H1 (cell line): ENCODE measurements at regions not wholly inside any gene's neighbourhood (a gene's known extent, or its start where the extent isn't known, plus 50 kb on each side); places are given as distances from the start of the nearest gene placed in this dataset.

Source experiments
- CTCF ChIA-PET: fragments of 300-600 bp; sonication (Branson Sonifier 250); formaldehyde crosslinking; loops from one replicate; lab custom pipeline; 2021; ENCODE audit not compliant: partially characterized antibody; lab: Charles Lee
- POLR2A ChIA-PET: fragments of 300-600 bp; sonication (Branson Sonifier 250); formaldehyde crosslinking; loops from one replicate; lab custom pipeline; 2021; ENCODE audit warnings: inconsistent platforms; ENCODE audit not compliant: partially characterized antibody; lab: Charles Lee
- DNase-seq, 2 experiments: peaks; one replicate each; pipeline versions ENCODE4 v3.0.0 to v3.0.0-alpha.2; 2010 to 2022; ENCODE audit warnings: low spot score in 2 of 2, low read depth in 1 of 2, mixed read lengths in 1 of 2
- FAIRE-seq: peaks from 2 replicates; lab custom pipeline; 2011; peaks lifted over from hg19 to GRCh38; lab: Jason Lieb, UNC
- H2AFZ ChIP-seq: 2 replicates; pipeline ENCODE4 v1.8.1; 2012; ENCODE audit warnings: low read length, inconsistent platforms
- H2AK5ac ChIP-seq: 2 replicates; pipeline ENCODE4 v1.6.1; 2013; ENCODE audit warnings: low read depth, low read length
- H2BK120ac ChIP-seq: replicated peaks from 2 replicates; pipeline ENCODE3; 2013; ENCODE audit warnings: low read depth, low read length, inconsistent platforms
- H2BK12ac ChIP-seq: 2 replicates; pipeline ENCODE4 v1.6.1; 2013; ENCODE audit warnings: low read depth, low read length
- H2BK15ac ChIP-seq: 2 replicates; pipeline ENCODE4 v1.6.1; 2013; ENCODE audit warnings: low read length
- H2BK20ac ChIP-seq: 2 replicates; pipeline ENCODE4 v1.6.1; 2013; ENCODE audit warnings: low read length
- H2BK5ac ChIP-seq: 2 replicates; pipeline ENCODE4 v1.6.1; 2013; ENCODE audit warnings: low read depth, low read length
- H3K14ac ChIP-seq: 2 replicates; pipeline ENCODE4 v1.6.1; 2013; ENCODE audit warnings: inconsistent platforms; ENCODE audit not compliant: insufficient read length
- H3K18ac ChIP-seq: 2 replicates; pipeline ENCODE4 v1.6.1; 2013; ENCODE audit warnings: low read length; ENCODE audit errors: extremely low read depth
- H3K23ac ChIP-seq: 2 replicates; pipeline ENCODE4 v1.6.1; 2013; ENCODE audit warnings: inconsistent platforms; ENCODE audit not compliant: insufficient read length
- H3K23me2 ChIP-seq: 2 replicates; pipeline ENCODE4 v1.6.1; 2013; ENCODE audit warnings: low read depth, low read length
- H3K27ac ChIP-seq: 2 replicates; pipeline ENCODE4 v1.6.1; 2011; ENCODE audit warnings: low read depth, low read length, inconsistent platforms
- H3K27me3 ChIP-seq, 4 experiments: replicated peaks in 1 of 4; 1 replicate in 1 of 4; 2 replicates in 3 of 4; pipeline versions ENCODE4 v1.6.1 to v1.8.1; 2011 to 2013; ENCODE audit warnings: low read length in 3 of 4, mild to moderate bottlenecking in 3 of 4, inconsistent platforms in 2 of 4, mixed read lengths in 2 of 4, moderate library complexity in 1 of 4; ENCODE audit not compliant: control insufficient read depth in 3 of 4, insufficient read depth in 3 of 4; ENCODE audit errors: extremely low read depth in 1 of 4
- H3K36me3 ChIP-seq, 4 experiments: 2 replicates each; pipeline versions ENCODE4 v1.6.1 to v1.8.1; 2011 to 2013; ENCODE audit warnings: mild to moderate bottlenecking in 4 of 4, low read length in 3 of 4, moderate library complexity in 2 of 4, control low read depth in 1 of 4, inconsistent platforms in 1 of 4; ENCODE audit not compliant: insufficient read depth in 4 of 4, control insufficient read depth in 2 of 4
- H3K4ac ChIP-seq: replicated peaks from 2 replicates; pipeline ENCODE3; 2013; ENCODE audit warnings: low read length, low read depth, mixed read lengths, inconsistent platforms; ENCODE audit not compliant: insufficient read length
- H3K4me1 ChIP-seq, 4 experiments: replicated peaks in 1 of 4; 1 replicate in 1 of 4; 2 replicates in 3 of 4; pipeline versions ENCODE4 v1.6.1 to v1.8.1; 2011 to 2013; ENCODE audit warnings: low read length in 3 of 4, inconsistent platforms in 2 of 4, mixed read lengths in 1 of 4; ENCODE audit not compliant: insufficient read depth in 4 of 4, control insufficient read depth in 3 of 4
- H3K4me2 ChIP-seq, 2 experiments: 2 replicates each; pipeline versions ENCODE4 v1.6.1 to v1.8.1; 2011 to 2013; ENCODE audit warnings: low read depth in 2 of 2, low read length in 2 of 2, control low read depth in 1 of 2, inconsistent platforms in 1 of 2, mild to moderate bottlenecking in 1 of 2; ENCODE audit not compliant: insufficient read depth in 1 of 2
- H3K4me3 ChIP-seq, 4 experiments: fragments of 200-600, 300-600 bp in 1 of 4; sonication (generic), shearing (Covaris generic), sonication (Bioruptor Twin) in 1 of 4; 2 replicates each; pipeline versions ENCODE4 v1.5.1 to v1.8.1; 2011 to 2016; ENCODE audit warnings: low read length in 4 of 4, low read depth in 3 of 4, control low read depth in 2 of 4, inconsistent platforms in 2 of 4, mild to moderate bottlenecking in 2 of 4, mixed read lengths in 1 of 4, moderate library complexity in 1 of 4; ENCODE audit not compliant: insufficient read depth in 2 of 4; ENCODE audit errors: extremely low read depth in 1 of 4
- H3K56ac ChIP-seq: replicated peaks from 2 replicates; pipeline ENCODE3; 2013; ENCODE audit warnings: low read depth, mild to moderate bottlenecking, mixed read lengths, low read length, inconsistent platforms; ENCODE audit not compliant: insufficient read length
- H3K79me1 ChIP-seq: 2 replicates; pipeline ENCODE4 v1.6.1; 2013; ENCODE audit warnings: low read depth, low read length, control low read depth
- H3K79me2 ChIP-seq, 2 experiments: 2 replicates each; pipeline versions ENCODE4 v1.6.1 to v1.8.1; 2012 to 2013; ENCODE audit warnings: low read length in 2 of 2, mild to moderate bottlenecking in 2 of 2, inconsistent platforms in 1 of 2; ENCODE audit not compliant: insufficient read depth in 2 of 2, control insufficient read depth in 1 of 2
- H3K9ac ChIP-seq, 4 experiments: replicated peaks in 1 of 4; 1 replicate in 1 of 4; 2 replicates in 3 of 4; pipeline versions ENCODE4 v1.6.1 to v1.8.1; 2011 to 2013; ENCODE audit warnings: low read depth in 3 of 4, low read length in 3 of 4, control low read depth in 2 of 4, mild to moderate bottlenecking in 2 of 4, moderate library complexity in 2 of 4, inconsistent platforms in 1 of 4; ENCODE audit errors: extremely low read depth in 1 of 4
- H3K9me3 ChIP-seq, 2 experiments: 2 replicates each; pipeline versions ENCODE4 v1.6.1 to v1.8.1; 2012 to 2013; ENCODE audit warnings: mild to moderate bottlenecking in 2 of 2, moderate library complexity in 2 of 2, control low read depth in 1 of 2, inconsistent platforms in 1 of 2, low read depth in 1 of 2, low read length in 1 of 2, mixed read lengths in 1 of 2; ENCODE audit not compliant: insufficient read depth in 2 of 2
- H4K20me1 ChIP-seq, 2 experiments: replicated peaks in 1 of 2; 2 replicates each; pipeline versions ENCODE3 to v1.8.1; 2011 to 2013; ENCODE audit warnings: inconsistent platforms in 2 of 2, low read length in 2 of 2, mild to moderate bottlenecking in 1 of 2; ENCODE audit not compliant: insufficient read depth in 2 of 2, control insufficient read depth in 1 of 2
- H4K5ac ChIP-seq: 2 replicates; pipeline ENCODE4 v1.6.1; 2013; ENCODE audit warnings: low read length, low read depth, mixed read lengths, inconsistent platforms; ENCODE audit not compliant: insufficient read length
- H4K8ac ChIP-seq: 2 replicates; pipeline ENCODE4 v1.8.0; 2013; ENCODE audit warnings: mild to moderate bottlenecking, moderate library complexity, low read length, inconsistent platforms; ENCODE audit not compliant: insufficient read depth; ENCODE audit errors: extremely low read depth
- H4K91ac ChIP-seq: replicated peaks from 2 replicates; pipeline ENCODE3; 2013; ENCODE audit warnings: low read length, mixed read lengths, inconsistent platforms; ENCODE audit not compliant: insufficient read length
- EZH2 ChIP-seq: fragments of 200-600 bp; sonication (generic); IDR thresholded peaks from 2 replicates; pipeline ENCODE4 v1.7.1; 2012; ENCODE audit warnings: low read depth, mild to moderate bottlenecking, moderate library complexity, low read length, inconsistent platforms; ENCODE audit not compliant: severe bottlenecking
- POLR2A ChIP-seq, 2 experiments: IDR thresholded peaks; 1 replicate in 1 of 2; 2 replicates in 1 of 2; pipeline ENCODE4 v1.6.1; 2011; ENCODE audit warnings: low read depth in 2 of 2, low read length in 2 of 2, mild to moderate bottlenecking in 2 of 2; ENCODE audit errors: control extremely low read depth in 1 of 2
- POLR2AphosphoS5 ChIP-seq: IDR thresholded peaks from 2 replicates; pipeline ENCODE4 v1.6.1; 2011; ENCODE audit warnings: low read depth, low read length
- TAF7 ChIP-seq: optimal IDR thresholded peaks from 2 replicates; pipeline ENCODE3; 2011; ENCODE audit warnings: low read depth, mild to moderate bottlenecking, inconsistent platforms, low read length, moderate library complexity, borderline replicate concordance
- WGBS, 2 experiments: shearing (Covaris generic) in 1 of 2; methylation state at CpG; one replicate each; pipeline versions ENCODE4 v1.1.6 to v1.1.7; 2013 to 2015; ENCODE audit warnings: low lambda C conversion rate in 2 of 2, mixed read lengths in 2 of 2, inconsistent platforms in 1 of 2, low coverage in 1 of 2, missing lambda C conversion rate in 1 of 2; ENCODE audit not compliant: insufficient replicate concordance in 2 of 2, insufficient coverage in 1 of 2, insufficient read length in 1 of 2; ENCODE audit errors: extremely low coverage in 1 of 2, missing lambda C conversion rate in 1 of 2; 5-methylcytosine and 5-hydroxymethylcytosine counted together
- TF ChIP-seq, protein P1 (sequence below): IDR thresholded peaks from 2 replicates; pipeline ENCODE4 v1.6.1; 2012; ENCODE audit warnings: inconsistent platforms
- TF ChIP-seq, protein P2 (sequence below), 3 experiments: IDR thresholded peaks; 1 replicate in 2 of 3; 2 replicates in 1 of 3; pipeline versions ENCODE4 v1.5.1 to v1.6.1; 2011; ENCODE audit warnings: low read length in 3 of 3, mild to moderate bottlenecking in 3 of 3, inconsistent platforms in 2 of 3, low read depth in 1 of 3, moderate library complexity in 1 of 3; ENCODE audit not compliant: insufficient read depth in 1 of 3; ENCODE audit errors: control extremely low read depth in 1 of 3
- TF ChIP-seq, protein P3 (sequence below): IDR thresholded peaks from 2 replicates; pipeline ENCODE4 v1.6.1; 2011; ENCODE audit warnings: low read depth, mild to moderate bottlenecking, low read length; ENCODE audit not compliant: insufficient read depth

DNA sequence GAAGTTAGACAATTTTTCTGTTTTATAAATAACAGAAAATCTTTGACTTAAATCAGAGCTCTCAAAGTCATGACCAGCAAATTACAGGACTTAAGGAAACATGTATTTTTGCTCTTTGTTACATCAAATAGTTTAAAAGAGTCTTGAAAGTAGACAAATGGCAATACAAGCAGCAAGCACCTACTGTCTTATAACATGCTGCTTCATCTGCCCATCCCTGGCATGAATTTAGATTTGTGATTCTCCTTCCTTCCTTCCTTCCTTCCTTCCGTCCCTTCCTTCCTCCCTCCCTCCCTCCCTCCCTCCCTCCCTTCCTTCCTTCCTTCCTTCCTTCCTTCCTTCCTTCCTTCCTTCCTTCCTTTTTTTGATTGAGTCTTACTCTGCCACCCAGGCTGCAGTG is 715.6 kb upstream of the FLRT2 start:
- H3K14ac ChIP-seq, result no peak overlapping the region
- H4K5ac ChIP-seq, result no peak overlapping the region
- no peaks in the 10 kb centered on the region for H3K23me2 ChIP-seq
- no peak overlapping the region for H3K4ac ChIP-seq
- H4K8ac ChIP-seq, result no peak overlapping the region
- H3K18ac ChIP-seq, result no peak overlapping the region
- no peaks in the 10 kb centered on the region for H3K36me3 ChIP-seq
- TF ChIP-seq, protein P1, sequence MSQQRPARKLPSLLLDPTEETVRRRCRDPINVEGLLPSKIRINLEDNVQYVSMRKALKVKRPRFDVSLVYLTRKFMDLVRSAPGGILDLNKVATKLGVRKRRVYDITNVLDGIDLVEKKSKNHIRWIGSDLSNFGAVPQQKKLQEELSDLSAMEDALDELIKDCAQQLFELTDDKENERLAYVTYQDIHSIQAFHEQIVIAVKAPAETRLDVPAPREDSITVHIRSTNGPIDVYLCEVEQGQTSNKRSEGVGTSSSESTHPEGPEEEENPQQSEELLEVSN, result no peak
- no peak for TF ChIP-seq POLR2A (IDR thresholded peaks at IDR 0.05; ENCODE audit: control extremely low read depth in 1 of 2, low read depth in 2 of 2, low read length in 2 of 2)
- TF ChIP-seq TAF7, result no peak
- no peak for TF ChIP-seq POLR2AphosphoS5
- TF ChIP-seq, protein P2, sequence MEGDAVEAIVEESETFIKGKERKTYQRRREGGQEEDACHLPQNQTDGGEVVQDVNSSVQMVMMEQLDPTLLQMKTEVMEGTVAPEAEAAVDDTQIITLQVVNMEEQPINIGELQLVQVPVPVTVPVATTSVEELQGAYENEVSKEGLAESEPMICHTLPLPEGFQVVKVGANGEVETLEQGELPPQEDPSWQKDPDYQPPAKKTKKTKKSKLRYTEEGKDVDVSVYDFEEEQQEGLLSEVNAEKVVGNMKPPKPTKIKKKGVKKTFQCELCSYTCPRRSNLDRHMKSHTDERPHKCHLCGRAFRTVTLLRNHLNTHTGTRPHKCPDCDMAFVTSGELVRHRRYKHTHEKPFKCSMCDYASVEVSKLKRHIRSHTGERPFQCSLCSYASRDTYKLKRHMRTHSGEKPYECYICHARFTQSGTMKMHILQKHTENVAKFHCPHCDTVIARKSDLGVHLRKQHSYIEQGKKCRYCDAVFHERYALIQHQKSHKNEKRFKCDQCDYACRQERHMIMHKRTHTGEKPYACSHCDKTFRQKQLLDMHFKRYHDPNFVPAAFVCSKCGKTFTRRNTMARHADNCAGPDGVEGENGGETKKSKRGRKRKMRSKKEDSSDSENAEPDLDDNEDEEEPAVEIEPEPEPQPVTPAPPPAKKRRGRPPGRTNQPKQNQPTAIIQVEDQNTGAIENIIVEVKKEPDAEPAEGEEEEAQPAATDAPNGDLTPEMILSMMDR (IDR thresholded peaks at IDR 0.05; ENCODE audit: control extremely low read depth in 1 of 3, insufficient read depth in 1 of 3, low read depth in 1 of 3, low read length in 3 of 3), result no peak
- TF ChIP-seq EZH2, result no peak
- TF ChIP-seq, protein P3, sequence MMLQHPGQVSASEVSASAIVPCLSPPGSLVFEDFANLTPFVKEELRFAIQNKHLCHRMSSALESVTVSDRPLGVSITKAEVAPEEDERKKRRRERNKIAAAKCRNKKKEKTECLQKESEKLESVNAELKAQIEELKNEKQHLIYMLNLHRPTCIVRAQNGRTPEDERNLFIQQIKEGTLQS, result no peak
- TF ChIP-seq, all 59 proteins: peak for 0
- Histone ChIP-seq H3K9ac (no peak overlapping the region), H3K56ac (no peak overlapping the region), H3K27me3 (no peaks in the 10 kb centered on the region), H3K79me2 (no peaks in the 10 kb centered on the region), H2AK5ac (no peak overlapping the region), H2BK120ac (no peak overlapping the region), H4K20me1 (no peaks in the 10 kb centered on the region), H3K23ac (no peak overlapping the region), H2BK12ac (no peak overlapping the region), H3K4me2 (no peak overlapping the region), H3K4me1 (no peaks in the 10 kb centered on the region), H3K9me3 (no peaks in the 10 kb centered on the region), H3K27ac (no peak overlapping the region), H2AFZ (no peak overlapping the region), H2BK20ac (no peak overlapping the region), H3K79me1 (no peaks in the 10 kb centered on the region), H2BK5ac (no peak overlapping the region), H2BK15ac (no peak overlapping the region), H4K91ac (no peak overlapping the region), H3K4me3 (no peak overlapping the region)
- FAIRE-seq (no peak), DNase-seq (no peak)
- no CpG with 5 or more reads among the region's 1 CpG for whole genome bisulfite sequencing, 2 experiments
- POLR2A ChIA-PET, result no interaction called here
- CTCF ChIA-PET, result no interaction called here
